K562 (cell line): ENCODE measurements at regions not wholly inside any gene's neighbourhood (a gene's known extent, or its start where the extent isn't known, plus 50 kb on each side); places are given as distances from the start of the nearest gene placed in this dataset.

Experiments used
- GABPB2 ChIP-seq: fragments of 250-450 bp; sonication (Bioruptor Pico); conservative IDR thresholded peaks from 2 replicates; pipeline ENCODE4 v1.5.1; 2021; ENCODE audit warnings: mild to moderate bottlenecking
- HNRNPK ChIP-seq: fragments of 200-400 bp; formaldehyde crosslinking; IDR thresholded peaks from one replicate; pipeline ENCODE4 v1.6.1; 2018; ENCODE audit warnings: mild to moderate bottlenecking, low read depth, low read length; ENCODE audit not compliant: poor library complexity, severe bottlenecking
- JUN ChIP-seq, 2 experiments: sonication (generic) in 1 of 2; formaldehyde crosslinking in 1 of 2; IDR thresholded peaks; 2 replicates each; pipeline versions ENCODE4 v1.6.1 to v1.8.0; 2012 to 2022; ENCODE audit warnings: borderline replicate concordance in 2 of 2, mild to moderate bottlenecking in 2 of 2, improper control_type of control experiment in 1 of 2, low read depth in 1 of 2, low read length in 1 of 2, missing genetic modification reagents in 1 of 2
- MAFF ChIP-seq: IDR thresholded peaks from 2 replicates; pipeline ENCODE4 v1.6.1; 2012; ENCODE audit warnings: low read length, improper control_type of control experiment
- NR2F6 ChIP-seq: fragments of 450-650 bp; formaldehyde crosslinking; IDR thresholded peaks from 2 replicates; pipeline ENCODE4 v1.4.0; 2020; ENCODE audit warnings: mild to moderate bottlenecking
- PHB2 ChIP-seq: fragments of 450-650 bp; IDR thresholded peaks from 2 replicates; pipeline ENCODE4 v1.6.1; 2017; ENCODE audit warnings: low read depth
- SOX6 ChIP-seq: fragments of 450-650 bp; IDR thresholded peaks from 2 replicates; pipeline ENCODE4 v1.6.1; 2014; ENCODE audit warnings: mild to moderate bottlenecking
- SRF ChIP-seq, 2 experiments: fragments of 250-450, 450-650 bp in 1 of 2; sonication (Bioruptor Pico) in 1 of 2; sonication (generic) in 1 of 2; formaldehyde crosslinking; IDR thresholded peaks; 2 replicates each; pipeline versions ENCODE4 v1.5.0 to v1.5.1; 2020 to 2022; ENCODE audit warnings: mild to moderate bottlenecking in 1 of 2, missing genetic modification reagents in 1 of 2
- ZC3H8 ChIP-seq: fragments of 450-650 bp; IDR thresholded peaks from 2 replicates; pipeline ENCODE4 v1.6.1; 2017
- ZNF197 ChIP-seq: fragments of 200-800 bp; sonication (Bioruptor generic); IDR thresholded peaks from 2 replicates; pipeline ENCODE4 v1.6.1; 2016; ENCODE audit warnings: low read depth, missing genetic modification characterization, missing compliant biosample characterization
- TF ChIP-seq, protein P1 (sequence below): fragments of 250-450 bp; sonication (Bioruptor Pico); IDR thresholded peaks from 2 replicates; pipeline ENCODE4 v1.4.0; 2020; ENCODE audit warnings: mild to moderate bottlenecking, moderate library complexity, borderline replicate concordance
- TF ChIP-seq, protein P2 (sequence below), 3 experiments: IDR thresholded peaks in 2 of 3; conservative IDR thresholded peaks in 1 of 3; 2 replicates each; pipeline ENCODE4 v1.5.1; 2011 to 2012; ENCODE audit warnings: low read length in 3 of 3, mild to moderate bottlenecking in 3 of 3, control low read depth in 2 of 3, improper control_type of control experiment in 1 of 3, inconsistent platforms in 1 of 3, low read depth in 1 of 3, mixed read lengths in 1 of 3, moderate library complexity in 1 of 3; ENCODE audit not compliant: insufficient read depth in 2 of 3
- TF ChIP-seq, protein P3 (sequence below): sonication (generic); formaldehyde crosslinking; IDR thresholded peaks from 2 replicates; pipeline ENCODE4 v1.8.0; 2022; ENCODE audit warnings: mild to moderate bottlenecking, missing genetic modification reagents

DNA sequence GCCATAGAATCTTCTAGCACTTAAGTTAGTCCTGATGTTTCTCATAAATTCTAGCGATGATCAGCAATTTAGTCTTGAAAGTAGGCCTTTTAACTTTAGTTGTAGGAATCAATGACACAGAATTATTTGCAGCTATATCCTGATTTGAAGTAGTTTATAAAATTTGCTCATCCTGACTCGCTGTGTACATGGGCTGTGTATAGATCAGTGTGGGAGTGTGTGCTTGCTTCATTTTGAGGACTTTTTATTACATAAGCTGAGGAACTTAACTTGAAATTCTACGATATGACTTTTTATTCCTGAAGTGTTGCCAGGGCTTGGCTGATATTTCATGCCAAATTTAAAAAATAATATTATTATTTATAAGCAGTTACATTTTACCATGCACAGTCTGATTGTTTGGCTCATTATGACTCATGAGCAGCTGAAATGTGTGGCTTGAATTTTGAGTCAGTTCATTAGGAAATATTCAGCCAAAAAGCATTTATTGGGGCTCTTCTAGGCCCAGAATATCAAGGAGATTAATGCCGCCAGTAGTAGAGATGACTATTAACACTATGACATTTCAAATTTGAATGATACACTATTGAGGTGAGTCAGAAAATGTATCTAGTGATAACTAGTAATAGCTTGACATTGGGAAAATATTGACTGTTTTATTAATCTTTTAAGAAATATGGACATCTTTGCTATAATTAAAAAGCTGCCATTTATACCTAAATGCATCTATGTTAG is 128.9 kb upstream of the LIMCH1 start:
- TF ChIP-seq PHB2 (no peak), HNRNPK (no peak), ZNF197 (no peak), SOX6 (no peak), ZC3H8 (no peak), JUN (IDR thresholded peaks at IDR 0.05; ENCODE audit: borderline replicate concordance, low read depth, low read length) (no peak), JUN (CRISPR knock-in tag; IDR thresholded peaks at IDR 0.05; ENCODE audit: borderline replicate concordance) (no peak), SRF (CRISPR knock-in tag; IDR thresholded peaks at IDR 0.05) (no peak), GABPB2 (CRISPR knock-in tag) (no peak), MAFF (no peak), NR2F6 (CRISPR knock-in tag) (no peak)
- TF ChIP-seq, protein P1, sequence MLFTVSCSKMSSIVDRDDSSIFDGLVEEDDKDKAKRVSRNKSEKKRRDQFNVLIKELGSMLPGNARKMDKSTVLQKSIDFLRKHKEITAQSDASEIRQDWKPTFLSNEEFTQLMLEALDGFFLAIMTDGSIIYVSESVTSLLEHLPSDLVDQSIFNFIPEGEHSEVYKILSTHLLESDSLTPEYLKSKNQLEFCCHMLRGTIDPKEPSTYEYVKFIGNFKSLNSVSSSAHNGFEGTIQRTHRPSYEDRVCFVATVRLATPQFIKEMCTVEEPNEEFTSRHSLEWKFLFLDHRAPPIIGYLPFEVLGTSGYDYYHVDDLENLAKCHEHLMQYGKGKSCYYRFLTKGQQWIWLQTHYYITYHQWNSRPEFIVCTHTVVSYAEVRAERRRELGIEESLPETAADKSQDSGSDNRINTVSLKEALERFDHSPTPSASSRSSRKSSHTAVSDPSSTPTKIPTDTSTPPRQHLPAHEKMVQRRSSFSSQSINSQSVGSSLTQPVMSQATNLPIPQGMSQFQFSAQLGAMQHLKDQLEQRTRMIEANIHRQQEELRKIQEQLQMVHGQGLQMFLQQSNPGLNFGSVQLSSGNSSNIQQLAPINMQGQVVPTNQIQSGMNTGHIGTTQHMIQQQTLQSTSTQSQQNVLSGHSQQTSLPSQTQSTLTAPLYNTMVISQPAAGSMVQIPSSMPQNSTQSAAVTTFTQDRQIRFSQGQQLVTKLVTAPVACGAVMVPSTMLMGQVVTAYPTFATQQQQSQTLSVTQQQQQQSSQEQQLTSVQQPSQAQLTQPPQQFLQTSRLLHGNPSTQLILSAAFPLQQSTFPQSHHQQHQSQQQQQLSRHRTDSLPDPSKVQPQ (CRISPR knock-in tag): no peak
- TF ChIP-seq, protein P2, sequence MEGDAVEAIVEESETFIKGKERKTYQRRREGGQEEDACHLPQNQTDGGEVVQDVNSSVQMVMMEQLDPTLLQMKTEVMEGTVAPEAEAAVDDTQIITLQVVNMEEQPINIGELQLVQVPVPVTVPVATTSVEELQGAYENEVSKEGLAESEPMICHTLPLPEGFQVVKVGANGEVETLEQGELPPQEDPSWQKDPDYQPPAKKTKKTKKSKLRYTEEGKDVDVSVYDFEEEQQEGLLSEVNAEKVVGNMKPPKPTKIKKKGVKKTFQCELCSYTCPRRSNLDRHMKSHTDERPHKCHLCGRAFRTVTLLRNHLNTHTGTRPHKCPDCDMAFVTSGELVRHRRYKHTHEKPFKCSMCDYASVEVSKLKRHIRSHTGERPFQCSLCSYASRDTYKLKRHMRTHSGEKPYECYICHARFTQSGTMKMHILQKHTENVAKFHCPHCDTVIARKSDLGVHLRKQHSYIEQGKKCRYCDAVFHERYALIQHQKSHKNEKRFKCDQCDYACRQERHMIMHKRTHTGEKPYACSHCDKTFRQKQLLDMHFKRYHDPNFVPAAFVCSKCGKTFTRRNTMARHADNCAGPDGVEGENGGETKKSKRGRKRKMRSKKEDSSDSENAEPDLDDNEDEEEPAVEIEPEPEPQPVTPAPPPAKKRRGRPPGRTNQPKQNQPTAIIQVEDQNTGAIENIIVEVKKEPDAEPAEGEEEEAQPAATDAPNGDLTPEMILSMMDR (IDR thresholded peaks at IDR 0.05 in 2 of 3, conservative IDR thresholded peaks at IDR 0.05 in 1 of 3; ENCODE audit: insufficient read depth in 2 of 3, low read depth in 1 of 3, low read length in 3 of 3): no peak
- TF ChIP-seq, protein P3, sequence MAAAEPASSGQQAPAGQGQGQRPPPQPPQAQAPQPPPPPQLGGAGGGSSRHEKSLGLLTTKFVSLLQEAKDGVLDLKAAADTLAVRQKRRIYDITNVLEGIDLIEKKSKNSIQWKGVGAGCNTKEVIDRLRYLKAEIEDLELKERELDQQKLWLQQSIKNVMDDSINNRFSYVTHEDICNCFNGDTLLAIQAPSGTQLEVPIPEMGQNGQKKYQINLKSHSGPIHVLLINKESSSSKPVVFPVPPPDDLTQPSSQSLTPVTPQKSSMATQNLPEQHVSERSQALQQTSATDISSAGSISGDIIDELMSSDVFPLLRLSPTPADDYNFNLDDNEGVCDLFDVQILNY (CRISPR knock-in tag): no peak
